PFSK-1 (cell line): ENCODE measurements at regions not wholly inside any gene's neighbourhood (a gene's known extent, or its start where the extent isn't known, plus 50 kb on each side); places are given as distances from the start of the nearest gene placed in this dataset.

ENCODE experiments used
- FOXP2 ChIP-seq: optimal IDR thresholded peaks from 2 replicates; pipeline ENCODE3; 2011; ENCODE audit warnings: borderline replicate concordance, control low read depth, inconsistent platforms; ENCODE audit not compliant: insufficient read depth; ENCODE audit errors: extremely low read length, extremely low read depth
- POLR2AphosphoS5 ChIP-seq: IDR thresholded peaks from 2 replicates; pipeline ENCODE4 v1.6.1; 2012; ENCODE audit warnings: low read depth, mild to moderate bottlenecking, control low read depth, low read length, moderate library complexity
- SIN3A ChIP-seq: IDR thresholded peaks from 2 replicates; pipeline ENCODE4 v1.6.1; 2012; ENCODE audit warnings: mild to moderate bottlenecking, low read length, moderate library complexity, borderline replicate concordance; ENCODE audit not compliant: insufficient read depth
- TAF1 ChIP-seq: IDR thresholded peaks from 2 replicates; pipeline ENCODE4 v1.6.1; 2012; ENCODE audit warnings: low read length, control low read depth, borderline replicate concordance; ENCODE audit not compliant: insufficient read depth
- TF ChIP-seq, protein P1 (sequence below), 2 experiments: IDR thresholded peaks; 2 replicates each; pipeline versions ENCODE4 v1.6.1 to v1.8.0; 2011 to 2012; ENCODE audit warnings: low read depth in 2 of 2, low read length in 2 of 2, control low read depth in 1 of 2, inconsistent platforms in 1 of 2, mild to moderate bottlenecking in 1 of 2, moderate library complexity in 1 of 2; ENCODE audit not compliant: insufficient read depth in 1 of 2

DNA sequence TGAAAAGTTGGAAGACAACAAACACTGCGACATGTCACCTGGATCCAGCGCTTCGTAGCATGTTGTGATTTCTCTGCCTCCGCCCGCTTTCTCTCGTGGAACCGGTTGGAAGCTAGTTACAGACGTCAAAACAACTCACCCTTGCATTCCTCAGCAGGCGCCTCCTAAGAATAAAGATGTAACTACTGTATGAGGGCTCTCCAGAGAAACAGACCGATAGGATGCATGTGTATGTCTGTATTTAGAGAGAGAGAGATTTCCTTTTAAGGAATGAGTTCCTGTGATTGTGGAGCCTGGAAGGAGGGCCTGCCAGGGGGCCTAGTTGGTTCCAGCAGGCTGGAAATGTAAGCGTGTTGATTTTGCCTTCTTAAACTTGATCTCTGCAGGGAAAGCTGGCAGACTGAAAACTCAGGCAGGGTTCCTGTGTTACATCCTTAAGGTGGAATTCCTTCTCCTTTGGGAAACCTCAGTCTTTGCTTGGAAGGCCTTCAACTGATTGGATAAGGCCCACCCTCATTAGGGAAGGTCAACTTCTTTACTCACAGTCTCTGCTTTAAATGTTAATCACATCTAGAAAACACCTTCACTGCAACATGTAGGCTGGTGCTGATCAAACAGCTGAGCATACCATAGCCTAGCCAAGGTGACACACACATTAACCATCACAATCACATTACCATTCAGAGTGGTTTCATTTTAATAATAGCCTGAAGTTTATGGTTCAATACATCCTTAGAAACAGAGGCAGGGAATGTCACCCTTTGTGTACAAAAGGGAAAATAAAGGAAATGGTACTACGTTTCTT lies 163.8 kb downstream of the SYK start:
- TF ChIP-seq, protein P1, sequence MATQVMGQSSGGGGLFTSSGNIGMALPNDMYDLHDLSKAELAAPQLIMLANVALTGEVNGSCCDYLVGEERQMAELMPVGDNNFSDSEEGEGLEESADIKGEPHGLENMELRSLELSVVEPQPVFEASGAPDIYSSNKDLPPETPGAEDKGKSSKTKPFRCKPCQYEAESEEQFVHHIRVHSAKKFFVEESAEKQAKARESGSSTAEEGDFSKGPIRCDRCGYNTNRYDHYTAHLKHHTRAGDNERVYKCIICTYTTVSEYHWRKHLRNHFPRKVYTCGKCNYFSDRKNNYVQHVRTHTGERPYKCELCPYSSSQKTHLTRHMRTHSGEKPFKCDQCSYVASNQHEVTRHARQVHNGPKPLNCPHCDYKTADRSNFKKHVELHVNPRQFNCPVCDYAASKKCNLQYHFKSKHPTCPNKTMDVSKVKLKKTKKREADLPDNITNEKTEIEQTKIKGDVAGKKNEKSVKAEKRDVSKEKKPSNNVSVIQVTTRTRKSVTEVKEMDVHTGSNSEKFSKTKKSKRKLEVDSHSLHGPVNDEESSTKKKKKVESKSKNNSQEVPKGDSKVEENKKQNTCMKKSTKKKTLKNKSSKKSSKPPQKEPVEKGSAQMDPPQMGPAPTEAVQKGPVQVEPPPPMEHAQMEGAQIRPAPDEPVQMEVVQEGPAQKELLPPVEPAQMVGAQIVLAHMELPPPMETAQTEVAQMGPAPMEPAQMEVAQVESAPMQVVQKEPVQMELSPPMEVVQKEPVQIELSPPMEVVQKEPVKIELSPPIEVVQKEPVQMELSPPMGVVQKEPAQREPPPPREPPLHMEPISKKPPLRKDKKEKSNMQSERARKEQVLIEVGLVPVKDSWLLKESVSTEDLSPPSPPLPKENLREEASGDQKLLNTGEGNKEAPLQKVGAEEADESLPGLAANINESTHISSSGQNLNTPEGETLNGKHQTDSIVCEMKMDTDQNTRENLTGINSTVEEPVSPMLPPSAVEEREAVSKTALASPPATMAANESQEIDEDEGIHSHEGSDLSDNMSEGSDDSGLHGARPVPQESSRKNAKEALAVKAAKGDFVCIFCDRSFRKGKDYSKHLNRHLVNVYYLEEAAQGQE (IDR thresholded peaks at IDR 0.05; ENCODE audit: insufficient read depth in 1 of 2, low read depth in 2 of 2, low read length in 2 of 2): no peak
- TF ChIP-seq POLR2AphosphoS5: no peak
- TF ChIP-seq TAF1: no peak
- no peak for TF ChIP-seq SIN3A
- no peak for TF ChIP-seq FOXP2
